ENCODE measurements at regions not wholly inside any gene's neighbourhood (a gene's known extent, or its start where the extent isn't known, plus 50 kb on each side); places are given as distances from the start of the nearest gene placed in this dataset.

DNA sequence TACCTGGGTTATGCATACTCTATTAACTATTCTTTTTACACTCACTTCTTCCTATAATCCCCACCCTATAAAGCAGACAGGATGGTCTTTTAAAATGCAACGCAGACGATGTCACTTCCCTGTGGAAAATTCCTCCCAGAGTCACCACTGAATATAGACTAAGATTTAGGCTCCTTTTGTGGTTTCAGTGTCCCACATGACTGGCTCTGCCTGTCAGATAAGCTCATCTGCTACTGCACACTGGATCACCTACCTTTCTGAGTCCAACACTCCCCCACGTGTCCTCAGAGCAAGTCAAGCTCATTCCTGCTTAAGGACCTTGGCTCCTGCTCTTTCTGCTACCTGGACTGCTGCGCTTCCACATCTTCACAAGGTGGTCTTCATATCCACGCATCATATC, 73.0 kb upstream of the SIPA1L2 start:
- in situ Hi-C loops (cut with HindIII; ENCODE audit: low pct_unique_long_range_greater_than_20kb, low sequenced_read_pairs) (no loop called here), intact Hi-C loops (cut with micrococcal nuclease; ENCODE audit: unreplicated experiment) (no loop called here)
- Histone ChIP-seq H3K4me1 (ENCODE audit: control insufficient read depth, insufficient read depth, low read length) (no peaks in the 10 kb centered on the region), H3K36me3 (ENCODE audit: control insufficient read depth, insufficient read depth, low read length) (no peaks in the 10 kb centered on the region), H3K27me3 (ENCODE audit: control insufficient read depth, insufficient read depth, low read length) (no peaks in the 10 kb centered on the region), H3K27ac (ENCODE audit: low read length) (no peak overlapping the region), H3K4me3 (ENCODE audit: low read depth in 2 of 2, low read length in 2 of 2) (no peak overlapping the region), H3K9me3 (ENCODE audit: control insufficient read depth, insufficient read depth, low read depth, low read length) (no peaks in the 10 kb centered on the region)
- ATAC-seq (no peak), DNase-seq (ENCODE audit: low read depth, low spot score) (no peak)
- ChIA-PET CTCF (no interaction called here), POLR2A (no interaction called here)
- BruUV-seq (replicated peaks), result no TSS peak
- TF ChIP-seq REST (IDR thresholded peaks at IDR 0.05; ENCODE audit: insufficient read depth in 1 of 2, low read depth in 2 of 2, low read length in 1 of 2) (no peak), SIN3A (IDR thresholded peaks at IDR 0.05; ENCODE audit: borderline replicate concordance, insufficient read depth, low read depth, low read length) (no peak), POLR2AphosphoS5 (IDR thresholded peaks at IDR 0.05; ENCODE audit: low read depth, low read length) (no peak), CTCF (IDR thresholded peaks at IDR 0.05) (no peak), TCF7L2 (IDR thresholded peaks at IDR 0.05; ENCODE audit: low read depth, low read length) (no peak)

- intact Hi-C loops (cut with micrococcal nuclease; ENCODE audit: unreplicated experiment), result no loop called here
- ATAC-seq (no peak), DNase-seq (ENCODE audit: low read depth, low spot score) (no peak)
- no TSS peak for BruUV-seq (replicated peaks)
- no peak overlapping the region for H3K4me3 ChIP-seq (ENCODE audit: low read depth in 2 of 2, low read length in 2 of 2)
- H3K27ac ChIP-seq (ENCODE audit: low read length), result no peak overlapping the region
- CTCF ChIA-PET, result no interaction called here
- in situ Hi-C loops (cut with HindIII; ENCODE audit: low pct_unique_long_range_greater_than_20kb, low sequenced_read_pairs), result no loop called here
- H3K4me1 ChIP-seq (ENCODE audit: control insufficient read depth, insufficient read depth, low read length), result no peaks in the 10 kb centered on the region
- no peaks in the 10 kb centered on the region for H3K9me3 ChIP-seq (ENCODE audit: control insufficient read depth, insufficient read depth, low read depth, low read length)
- no peak for TF ChIP-seq CTCF (IDR thresholded peaks at IDR 0.05)
- no peak for TF ChIP-seq REST (IDR thresholded peaks at IDR 0.05; ENCODE audit: insufficient read depth in 1 of 2, low read depth in 2 of 2, low read length in 1 of 2)
- no peak for TF ChIP-seq SIN3A (IDR thresholded peaks at IDR 0.05; ENCODE audit: borderline replicate concordance, insufficient read depth, low read depth, low read length)
- TF ChIP-seq POLR2AphosphoS5 (IDR thresholded peaks at IDR 0.05; ENCODE audit: low read depth, low read length), result no peak
- no peak for TF ChIP-seq TCF7L2 (IDR thresholded peaks at IDR 0.05; ENCODE audit: low read depth, low read length)
- no peaks in the 10 kb centered on the region for H3K27me3 ChIP-seq (ENCODE audit: control insufficient read depth, insufficient read depth, low read length)
- POLR2A ChIA-PET, result no interaction called here
- no peaks in the 10 kb centered on the region for H3K36me3 ChIP-seq (ENCODE audit: control insufficient read depth, insufficient read depth, low read length)
Measured at GRCh38 chr1:232704256-232704655, 74.3 kb upstream of the SIPA1L2 start.

Measured in Panc1 (cell line).